CD4-positive, CD25-positive, alpha-beta regulatory T cell (primary cell): ENCODE measurements at regions not wholly inside any gene's neighbourhood (a gene's known extent, or its start where the extent isn't known, plus 50 kb on each side); places are given as distances from the start of the nearest gene placed in this dataset.

ENCODE experiments used
- ATAC-seq, 2 donors: fragments of 150-1000 bp; cut with Tn5 transposase; one replicate each; pipeline ENCODE4 v1.10.0; 2021; ENCODE audit warnings: low read depth in 2 of 2, moderate number of reproducible peaks in 2 of 2, moderate library complexity in 1 of 2
- DNase-seq, 3 donors: peaks; one replicate each; pipeline versions ENCODE4 v3.0.0 to v3.0.0-alpha.2; 2012 to 2022; ENCODE audit warnings: mixed read lengths in 1 of 3
- H3K27ac ChIP-seq: one replicate; pipeline ENCODE4 v1.7.0; 2013; ENCODE audit warnings: mild to moderate bottlenecking, low read length; ENCODE audit not compliant: insufficient read depth, poor library complexity, severe bottlenecking
- H3K27me3 ChIP-seq: one replicate; pipeline ENCODE4 v1.7.0; 2013; ENCODE audit warnings: low read length; ENCODE audit not compliant: control insufficient read depth, insufficient read depth
- H3K36me3 ChIP-seq: one replicate; pipeline ENCODE4 v1.7.0; 2013; ENCODE audit warnings: mild to moderate bottlenecking, low read length, moderate library complexity; ENCODE audit not compliant: control insufficient read depth, insufficient read depth
- H3K4me1 ChIP-seq: 2 replicates; pipeline ENCODE4 v1.7.0; 2013; ENCODE audit warnings: mild to moderate bottlenecking, low read length; ENCODE audit not compliant: insufficient read depth, control insufficient read depth, poor library complexity, severe bottlenecking
- H3K4me3 ChIP-seq: one replicate; pipeline ENCODE4 v1.7.0; 2013; ENCODE audit warnings: low read depth, mild to moderate bottlenecking, low read length, moderate library complexity
- H3K9me3 ChIP-seq, 2 experiments: 1 replicate in 1 of 2; 2 replicates in 1 of 2; pipeline ENCODE4 v1.7.0; 2013; ENCODE audit warnings: low read length in 2 of 2, mild to moderate bottlenecking in 1 of 2, moderate library complexity in 1 of 2; ENCODE audit not compliant: control insufficient read depth in 2 of 2
- H3K27ac Mint-ChIP-seq, 3 donors: one replicate each; pipeline ENCODE4 v1.8.0; 2020 to 2022; ENCODE audit warnings: mild to moderate bottlenecking in 3 of 3, mixed read lengths in 3 of 3, moderate library complexity in 2 of 3
- H3K27me3 Mint-ChIP-seq: one replicate; pipeline ENCODE4 v1.8.0; 2022; ENCODE audit warnings: mild to moderate bottlenecking, mixed read lengths
- H3K36me3 Mint-ChIP-seq: one replicate; pipeline ENCODE4 v1.8.0; 2020; ENCODE audit warnings: mixed read lengths
- H3K4me1 Mint-ChIP-seq, 4 donors: one replicate each; pipeline ENCODE4 v1.8.0; 2020 to 2022; ENCODE audit warnings: mixed read lengths in 4 of 4, mild to moderate bottlenecking in 1 of 4
- H3K4me3 Mint-ChIP-seq, 4 donors: one replicate each; pipeline ENCODE4 v1.8.0; 2020 to 2022; ENCODE audit warnings: mild to moderate bottlenecking in 4 of 4, mixed read lengths in 4 of 4, moderate library complexity in 3 of 4
- H3K9me3 Mint-ChIP-seq, 7 donors: one replicate each; pipeline ENCODE4 v1.8.0; 2020 to 2022; ENCODE audit warnings: mixed read lengths in 7 of 7, mild to moderate bottlenecking in 3 of 7, moderate library complexity in 2 of 7

DNA sequence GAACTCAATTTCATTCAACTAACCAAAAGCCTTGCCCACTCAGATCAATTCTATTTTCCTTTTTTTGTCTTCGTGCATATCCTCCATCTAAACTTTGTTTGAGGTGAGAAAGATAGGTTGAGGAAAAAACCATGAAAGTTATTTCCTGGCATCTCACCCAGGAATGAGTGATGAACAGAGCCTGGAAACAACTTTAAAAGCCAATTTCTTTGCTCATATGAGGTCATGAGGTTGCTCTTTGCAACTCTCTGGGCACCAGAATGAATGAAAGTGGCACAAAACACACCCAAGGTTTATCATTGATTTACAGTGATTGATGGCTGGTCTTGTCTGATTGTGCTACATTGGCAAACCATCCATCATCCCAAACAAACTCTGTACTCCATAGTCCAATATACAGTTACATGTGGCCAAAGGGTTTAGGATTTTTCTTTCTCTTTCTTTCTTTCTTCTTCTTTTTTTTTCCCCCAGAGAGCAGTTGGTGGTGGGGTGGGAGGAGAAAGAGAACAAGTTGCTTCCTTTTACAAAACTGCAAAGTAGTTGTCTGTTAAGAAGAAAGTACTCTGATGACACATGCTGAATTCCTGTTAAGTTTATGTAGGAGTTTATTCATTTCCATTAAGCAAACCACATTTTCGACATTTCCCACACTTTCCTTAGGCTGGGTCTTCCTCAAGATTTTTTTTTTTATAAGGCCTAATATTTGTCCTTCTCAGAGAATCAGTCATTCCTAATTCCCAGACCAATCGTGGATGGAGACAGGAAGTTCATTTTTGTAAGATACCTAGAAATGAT is 575.9 kb upstream of the ZEB2 start:
- no peak for ATAC-seq
- H3K36me3 ChIP-seq: no peaks in the 10 kb centered on the region
- H3K9me3 Mint-ChIP-seq: peaks cover 0 to 6% (median 2%) of the 10 kb centered on the region in 7 donors
- no peaks in the 10 kb centered on the region for H3K4me1 ChIP-seq
- no peak overlapping the region for H3K27ac ChIP-seq
- no peak overlapping the region for H3K4me3 ChIP-seq
- no peak overlapping the region for H3K27ac Mint-ChIP-seq
- H3K36me3 Mint-ChIP-seq: no peaks in the 10 kb centered on the region
- H3K4me3 Mint-ChIP-seq: peak overlapping the region in 1 of 4 donors; percentile 11
- no peaks in the 10 kb centered on the region for H3K27me3 Mint-ChIP-seq
- no peaks in the 10 kb centered on the region for H3K4me1 Mint-ChIP-seq
- no peak for DNase-seq
- no peaks in the 10 kb centered on the region for H3K27me3 ChIP-seq
- H3K9me3 ChIP-seq: no peaks in the 10 kb centered on the region

DNA sequence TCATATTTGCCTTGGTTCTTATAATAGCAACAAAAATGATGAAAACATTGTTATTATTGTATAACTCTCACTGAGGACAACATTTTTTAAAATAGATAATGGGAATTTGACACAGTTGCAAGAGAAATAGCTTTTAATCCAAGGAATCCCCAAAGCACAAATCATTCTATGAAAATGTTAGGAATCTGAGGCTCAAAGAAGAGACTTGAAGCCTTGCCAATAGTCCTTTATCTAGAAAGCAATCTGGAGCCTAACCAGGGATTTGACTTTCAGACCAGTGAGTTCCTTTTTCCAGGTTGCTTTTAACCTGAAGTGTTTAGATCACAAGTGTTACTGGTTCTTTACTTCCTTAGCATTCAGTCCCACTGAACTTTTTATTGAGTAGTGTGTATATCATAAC is 574.5 kb upstream of the ZEB2 start:
- Mint-ChIP-seq H3K4me3 (no peak overlapping the region), H3K36me3 (no peaks in the 10 kb centered on the region), H3K27ac (no peak overlapping the region), H3K9me3 (peaks cover 0 to 6% (median 1%) of the 10 kb centered on the region in 7 donors), H3K4me1 (no peaks in the 10 kb centered on the region), H3K27me3 (no peaks in the 10 kb centered on the region)
- no peaks in the 10 kb centered on the region for H3K4me1 ChIP-seq
- ATAC-seq (no peak), DNase-seq (no peak)
- H3K27me3 ChIP-seq: no peaks in the 10 kb centered on the region
- H3K4me3 ChIP-seq: no peak overlapping the region
- no peaks in the 10 kb centered on the region for H3K36me3 ChIP-seq
- H3K9me3 ChIP-seq: no peaks in the 10 kb centered on the region
- H3K27ac ChIP-seq: no peak overlapping the region

DNA sequence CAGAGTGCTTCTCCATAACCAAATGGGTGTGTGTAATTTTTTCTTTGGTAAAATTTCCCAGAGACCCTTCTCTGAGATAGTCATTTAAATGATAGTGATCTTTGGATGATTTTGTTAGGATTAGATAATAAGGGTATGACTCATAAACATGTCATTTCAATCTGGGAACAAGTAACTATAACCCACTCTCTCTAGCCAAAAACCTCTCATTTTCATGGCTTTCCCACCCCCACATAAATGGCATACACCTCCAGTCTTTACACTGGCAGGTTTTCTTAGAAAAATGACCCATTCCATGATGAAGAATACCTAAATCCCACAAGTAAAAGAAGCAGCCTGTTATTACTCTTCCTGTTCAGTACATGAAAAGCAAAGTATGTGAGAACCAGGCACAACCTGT is 572.0 kb upstream of the ZEB2 start:
- no peaks in the 10 kb centered on the region for H3K4me1 ChIP-seq
- no peaks in the 10 kb centered on the region for H3K9me3 ChIP-seq
- no peaks in the 10 kb centered on the region for H3K36me3 ChIP-seq
- no peak overlapping the region for H3K4me3 ChIP-seq
- H3K27me3 Mint-ChIP-seq: no peaks in the 10 kb centered on the region
- no peak for ATAC-seq
- H3K27ac ChIP-seq: no peak overlapping the region
- DNase-seq: no peak
- H3K4me3 Mint-ChIP-seq: no peak overlapping the region
- H3K9me3 Mint-ChIP-seq: peaks cover 0 to 6% (median 0%) of the 10 kb centered on the region in 7 donors
- H3K27ac Mint-ChIP-seq: no peak overlapping the region
- H3K36me3 Mint-ChIP-seq: no peaks in the 10 kb centered on the region
- H3K27me3 ChIP-seq: no peaks in the 10 kb centered on the region
- no peaks in the 10 kb centered on the region for H3K4me1 Mint-ChIP-seq

DNA sequence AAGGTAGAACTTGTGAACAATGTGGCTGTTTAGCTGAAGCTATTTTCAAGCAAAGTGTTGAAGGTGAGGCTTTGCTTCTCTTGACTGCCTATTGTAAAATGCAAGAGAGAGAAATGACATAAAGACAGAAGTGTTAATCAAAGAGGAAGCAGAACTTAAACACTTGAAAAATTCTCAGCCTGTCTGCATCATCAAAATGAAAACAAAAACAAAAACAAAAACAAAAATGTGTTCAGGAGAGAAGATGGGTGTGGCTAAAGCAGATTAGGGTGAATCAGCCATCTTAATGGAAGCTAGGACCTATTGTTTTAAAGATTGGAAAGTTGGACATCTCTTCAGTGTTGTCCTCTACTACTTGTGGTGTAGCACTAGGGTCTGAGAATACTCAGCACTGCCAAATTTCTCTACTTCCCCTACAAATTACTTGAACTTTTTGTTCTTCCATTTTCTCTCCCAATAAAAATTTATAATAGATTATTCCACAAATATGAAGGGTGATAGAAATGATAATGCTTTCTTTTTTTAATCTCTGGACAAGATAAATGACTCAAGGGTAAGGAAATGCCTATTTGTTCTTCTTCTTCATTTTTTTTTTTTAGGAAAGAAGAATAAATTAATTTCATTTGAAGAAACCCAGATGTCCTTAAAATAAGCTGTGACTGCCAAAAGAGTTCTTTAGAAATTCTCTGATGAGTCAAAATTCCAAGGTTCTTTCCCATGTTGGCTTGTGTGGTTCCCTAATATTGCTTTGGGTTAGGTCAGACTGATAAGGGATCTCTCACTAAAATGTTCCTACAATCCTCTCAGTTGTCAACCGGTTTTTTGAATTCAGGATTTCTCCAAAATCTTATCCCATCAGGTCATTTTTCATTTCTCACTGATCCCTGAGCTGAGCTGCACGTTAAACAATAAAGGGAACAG is 571.2 kb upstream of the ZEB2 start:
- no peaks in the 10 kb centered on the region for H3K27me3 ChIP-seq
- Mint-ChIP-seq H3K27me3 (no peaks in the 10 kb centered on the region), H3K27ac (no peak overlapping the region), H3K9me3 (peaks cover 0 to 6% (median 0%) of the 10 kb centered on the region in 7 donors), H3K4me1 (no peaks in the 10 kb centered on the region), H3K36me3 (no peaks in the 10 kb centered on the region), H3K4me3 (no peak overlapping the region)
- ATAC-seq (no peak), DNase-seq (no peak)
- no peak overlapping the region for H3K4me3 ChIP-seq
- H3K27ac ChIP-seq: no peak overlapping the region
- H3K36me3 ChIP-seq: no peaks in the 10 kb centered on the region
- no peaks in the 10 kb centered on the region for H3K4me1 ChIP-seq
- no peaks in the 10 kb centered on the region for H3K9me3 ChIP-seq

DNA sequence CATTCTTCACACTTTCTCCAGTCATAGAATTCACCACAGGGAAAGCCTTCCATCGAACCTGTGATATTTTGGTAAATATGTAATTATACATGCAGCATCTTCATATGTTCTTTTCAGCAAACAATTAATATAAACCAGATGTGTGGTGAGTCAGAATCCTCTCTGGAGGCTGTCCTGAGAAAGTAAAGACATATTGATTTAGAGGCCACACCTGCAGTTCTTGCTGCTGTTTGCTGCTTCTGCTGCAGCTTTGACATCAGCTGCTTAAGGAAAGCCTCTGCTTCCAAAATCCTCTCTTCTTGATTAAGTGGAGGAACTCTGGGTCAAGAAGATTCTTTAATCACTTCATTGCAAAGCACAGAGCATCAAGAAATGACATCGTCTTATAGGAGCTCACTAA is 568.8 kb upstream of the ZEB2 start:
- DNase-seq: no peak
- Mint-ChIP-seq H3K27me3 (no peaks in the 10 kb centered on the region), H3K4me3 (no peak overlapping the region), H3K27ac (no peak overlapping the region), H3K4me1 (no peaks in the 10 kb centered on the region), H3K36me3 (no peaks in the 10 kb centered on the region), H3K9me3 (peaks cover 0 to 1% (median 0%) of the 10 kb centered on the region in 7 donors)
- Histone ChIP-seq H3K27me3 (no peaks in the 10 kb centered on the region), H3K9me3 (no peaks in the 10 kb centered on the region), H3K4me3 (no peak overlapping the region), H3K27ac (no peak overlapping the region), H3K4me1 (no peaks in the 10 kb centered on the region), H3K36me3 (no peaks in the 10 kb centered on the region)
- ATAC-seq: no peak

GRCh38 chr2:145086910-145087309 is 567.0 kb upstream of the ZEB2 start:
- Mint-ChIP-seq H3K9me3 (peaks cover 0 to 1% (median 0%) of the 10 kb centered on the region in 7 donors), H3K36me3 (no peaks in the 10 kb centered on the region), H3K4me3 (no peak overlapping the region), H3K27ac (no peak overlapping the region), H3K4me1 (no peaks in the 10 kb centered on the region), H3K27me3 (no peaks in the 10 kb centered on the region)
- no peaks in the 10 kb centered on the region for H3K9me3 ChIP-seq
- no peak for ATAC-seq
- no peaks in the 10 kb centered on the region for H3K27me3 ChIP-seq
- H3K4me3 ChIP-seq: no peak overlapping the region
- H3K36me3 ChIP-seq: no peaks in the 10 kb centered on the region
- no peaks in the 10 kb centered on the region for H3K4me1 ChIP-seq
- H3K27ac ChIP-seq: no peak overlapping the region
- DNase-seq: no peak

DNA sequence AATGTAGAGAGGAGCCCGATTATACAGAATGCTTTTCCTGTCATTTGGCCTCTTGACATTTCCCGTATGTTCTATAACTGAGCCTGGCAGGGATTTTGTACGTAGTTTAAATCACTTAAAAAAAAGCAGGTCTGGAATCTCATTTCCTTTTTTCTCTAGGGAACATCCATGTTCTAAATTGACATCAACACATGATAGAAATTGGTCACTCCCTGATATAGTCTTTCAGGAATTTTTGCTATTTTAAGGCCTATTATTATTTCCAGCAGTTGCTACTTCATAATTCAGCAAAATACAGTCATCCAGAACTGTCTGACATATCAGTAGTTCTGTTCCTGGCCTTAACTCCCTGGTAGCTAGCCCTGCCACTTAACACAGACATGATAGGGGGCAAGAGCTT is 565.7 kb upstream of the ZEB2 start:
- DNase-seq (no peak), ATAC-seq (no peak)
- Histone ChIP-seq H3K4me1 (no peaks in the 10 kb centered on the region), H3K27me3 (no peaks in the 10 kb centered on the region), H3K4me3 (no peak overlapping the region), H3K27ac (no peak overlapping the region), H3K36me3 (no peaks in the 10 kb centered on the region), H3K9me3 (no peaks in the 10 kb centered on the region)
- Mint-ChIP-seq H3K27ac (no peak overlapping the region), H3K4me3 (no peak overlapping the region), H3K36me3 (no peaks in the 10 kb centered on the region), H3K27me3 (no peaks in the 10 kb centered on the region), H3K9me3 (peaks cover 0 to 1% (median 0%) of the 10 kb centered on the region in 7 donors), H3K4me1 (no peaks in the 10 kb centered on the region)
